ENCODE measurements at regions not wholly inside any gene's neighbourhood (a gene's known extent, or its start where the extent isn't known, plus 50 kb on each side); places are given as distances from the start of the nearest gene placed in this dataset.

- WGBS, 2 donors (ENCODE audit: extremely low coverage in 2 of 2, insufficient read length in 2 of 2, insufficient replicate concordance in 1 of 2), result no CpG with 5 or more reads among the region's 2 CpGs
Observed at GRCh38 chr6:135779213-135779612, 72.3 kb upstream of the PDE7B start.

GRCh38 chr6:135780326-135780725 lies 71.2 kb upstream of the PDE7B start:
- no peak overlapping the region for H3K14ac ChIP-seq (ENCODE audit: low read length)
- no peak overlapping the region for H2AFZ ChIP-seq (ENCODE audit: low read length)
- no peak overlapping the region for H2BK12ac ChIP-seq (ENCODE audit: low read length)
- H2BK5ac ChIP-seq (ENCODE audit: low read length), result no peak overlapping the region
- H3K4ac ChIP-seq (ENCODE audit: low read length), result no peak overlapping the region
- no peaks in the 10 kb centered on the region for H3K79me1 ChIP-seq (ENCODE audit: low read depth, low read length)
- no peaks in the 10 kb centered on the region for H3K27me3 ChIP-seq (ENCODE audit: control insufficient read depth in 3 of 3, insufficient read depth in 3 of 3, low read depth in 1 of 3, low read length in 3 of 3)
- no peaks in the 10 kb centered on the region for H3K4me1 ChIP-seq (ENCODE audit: control insufficient read depth in 2 of 2, insufficient read depth in 1 of 2, low read depth in 1 of 2, low read length in 2 of 2)
- no peaks in the 10 kb centered on the region for H3K36me3 ChIP-seq (replicated peaks in 1 of 2; ENCODE audit: control insufficient read depth in 2 of 2, insufficient read depth in 2 of 2, low read length in 2 of 2)
- no peak overlapping the region for H2AK5ac ChIP-seq (ENCODE audit: low read depth, low read length)
- H3K9me3 ChIP-seq (replicated peaks in 1 of 2; ENCODE audit: control insufficient read depth in 2 of 2, insufficient read depth in 1 of 2, low read depth in 1 of 2, low read length in 2 of 2), result no peaks in the 10 kb centered on the region
- no peak overlapping the region for H2BK120ac ChIP-seq (ENCODE audit: low read depth, low read length)
- no peak overlapping the region for H4K91ac ChIP-seq (ENCODE audit: low read depth, low read length, poor library complexity)
- H3K23ac ChIP-seq (ENCODE audit: low read depth, low read length, poor library complexity), result no peak overlapping the region
- no peak overlapping the region for H3K9ac ChIP-seq (ENCODE audit: low read depth, low read length, poor library complexity)
- no peak overlapping the region for H3K18ac ChIP-seq (ENCODE audit: low read length)
- H4K8ac ChIP-seq (ENCODE audit: low read depth, low read length), result no peak overlapping the region
- H3K4me2 ChIP-seq (ENCODE audit: insufficient read depth, low read length, poor library complexity, severe bottlenecking), result no peak overlapping the region
- H3K4me3 ChIP-seq (ENCODE audit: low read length in 2 of 2), result no peak overlapping the region
- H3K27ac ChIP-seq (replicated peaks; ENCODE audit: low read length), result no peak overlapping the region
- H2BK15ac ChIP-seq (ENCODE audit: low read length), result no peak overlapping the region
- WGBS, 2 donors (ENCODE audit: extremely low coverage in 2 of 2, insufficient read length in 2 of 2, insufficient replicate concordance in 1 of 2), result no CpG with 5 or more reads among the region's 1 CpG
- DNase-seq (ENCODE audit: low spot score), result no peak

More at GRCh38 chr6:135779213-135779612, 72.3 kb upstream of the PDE7B start:
- no peaks in the 10 kb centered on the region for H3K79me1 ChIP-seq (ENCODE audit: low read depth, low read length)
- H3K4me2 ChIP-seq (ENCODE audit: insufficient read depth, low read length, poor library complexity, severe bottlenecking), result no peak overlapping the region
- H2BK15ac ChIP-seq (ENCODE audit: low read length), result no peak overlapping the region
- H3K27ac ChIP-seq (replicated peaks; ENCODE audit: low read length), result no peak overlapping the region
- no peak overlapping the region for H3K23ac ChIP-seq (ENCODE audit: low read depth, low read length, poor library complexity)
- H4K8ac ChIP-seq (ENCODE audit: low read depth, low read length), result no peak overlapping the region
- H3K9me3 ChIP-seq (replicated peaks in 1 of 2; ENCODE audit: control insufficient read depth in 2 of 2, insufficient read depth in 1 of 2, low read depth in 1 of 2, low read length in 2 of 2), result no peaks in the 10 kb centered on the region
- no peak overlapping the region for H3K14ac ChIP-seq (ENCODE audit: low read length)
- H2AFZ ChIP-seq (ENCODE audit: low read length), result no peak overlapping the region
- H3K27me3 ChIP-seq (ENCODE audit: control insufficient read depth in 3 of 3, insufficient read depth in 3 of 3, low read depth in 1 of 3, low read length in 3 of 3), result no peaks in the 10 kb centered on the region
- H4K91ac ChIP-seq (ENCODE audit: low read depth, low read length, poor library complexity), result no peak overlapping the region
- no peaks in the 10 kb centered on the region for H3K4me1 ChIP-seq (ENCODE audit: control insufficient read depth in 2 of 2, insufficient read depth in 1 of 2, low read depth in 1 of 2, low read length in 2 of 2)
- no peak overlapping the region for H2AK5ac ChIP-seq (ENCODE audit: low read depth, low read length)
- no peak overlapping the region for H3K4me3 ChIP-seq (ENCODE audit: low read length in 2 of 2)
- no peak overlapping the region for H2BK120ac ChIP-seq (ENCODE audit: low read depth, low read length)
- no peak overlapping the region for H3K4ac ChIP-seq (ENCODE audit: low read length)
- no peaks in the 10 kb centered on the region for H3K36me3 ChIP-seq (replicated peaks in 1 of 2; ENCODE audit: control insufficient read depth in 2 of 2, insufficient read depth in 2 of 2, low read length in 2 of 2)
- H2BK12ac ChIP-seq (ENCODE audit: low read length), result no peak overlapping the region
- no peak overlapping the region for H3K18ac ChIP-seq (ENCODE audit: low read length)
- H3K9ac ChIP-seq (ENCODE audit: low read depth, low read length, poor library complexity), result no peak overlapping the region
- DNase-seq (ENCODE audit: low spot score), result no peak
- no peak overlapping the region for H2BK5ac ChIP-seq (ENCODE audit: low read length)

GRCh38 chr6:135782546-135782945 lies 69.0 kb upstream of the PDE7B start:
- H3K23ac ChIP-seq (ENCODE audit: low read depth, low read length, poor library complexity), result no peak overlapping the region
- no peak overlapping the region for H4K8ac ChIP-seq (ENCODE audit: low read depth, low read length)
- no peak overlapping the region for H2BK5ac ChIP-seq (ENCODE audit: low read length)
- H3K4ac ChIP-seq (ENCODE audit: low read length), result no peak overlapping the region
- DNase-seq (ENCODE audit: low spot score), result no peak
- H2BK12ac ChIP-seq (ENCODE audit: low read length), result no peak overlapping the region
- no peaks in the 10 kb centered on the region for H3K36me3 ChIP-seq (replicated peaks in 1 of 2; ENCODE audit: control insufficient read depth in 2 of 2, insufficient read depth in 2 of 2, low read length in 2 of 2)
- H3K18ac ChIP-seq (ENCODE audit: low read length), result no peak overlapping the region
- no peaks in the 10 kb centered on the region for H3K9me3 ChIP-seq (replicated peaks in 1 of 2; ENCODE audit: control insufficient read depth in 2 of 2, insufficient read depth in 1 of 2, low read depth in 1 of 2, low read length in 2 of 2)
- no CpG with 5 or more reads among the region's 2 CpGs for WGBS, 2 donors (ENCODE audit: extremely low coverage in 2 of 2, insufficient read length in 2 of 2, insufficient replicate concordance in 1 of 2)
- no peak overlapping the region for H3K9ac ChIP-seq (ENCODE audit: low read depth, low read length, poor library complexity)
- no peaks in the 10 kb centered on the region for H3K79me1 ChIP-seq (ENCODE audit: low read depth, low read length)
- no peak overlapping the region for H3K14ac ChIP-seq (ENCODE audit: low read length)
- no peaks in the 10 kb centered on the region for H3K27me3 ChIP-seq (ENCODE audit: control insufficient read depth in 3 of 3, insufficient read depth in 3 of 3, low read depth in 1 of 3, low read length in 3 of 3)
- no peak overlapping the region for H2AK5ac ChIP-seq (ENCODE audit: low read depth, low read length)
- H2BK120ac ChIP-seq (ENCODE audit: low read depth, low read length), result no peak overlapping the region
- H2AFZ ChIP-seq (ENCODE audit: low read length), result no peak overlapping the region
- H3K27ac ChIP-seq (replicated peaks; ENCODE audit: low read length), result no peak overlapping the region
- no peak overlapping the region for H4K91ac ChIP-seq (ENCODE audit: low read depth, low read length, poor library complexity)
- H3K4me3 ChIP-seq (ENCODE audit: low read length in 2 of 2), result no peak overlapping the region
- no peak overlapping the region for H3K4me2 ChIP-seq (ENCODE audit: insufficient read depth, low read length, poor library complexity, severe bottlenecking)
- no peaks in the 10 kb centered on the region for H3K4me1 ChIP-seq (ENCODE audit: control insufficient read depth in 2 of 2, insufficient read depth in 1 of 2, low read depth in 1 of 2, low read length in 2 of 2)
- no peak overlapping the region for H2BK15ac ChIP-seq (ENCODE audit: low read length)

- WGBS, 2 donors (ENCODE audit: extremely low coverage in 2 of 2, insufficient read length in 2 of 2, insufficient replicate concordance in 1 of 2), result no CpG with 5 or more reads among the region's 2 CpGs
- H2BK120ac ChIP-seq (ENCODE audit: low read depth, low read length), result no peak overlapping the region
- H2BK15ac ChIP-seq (ENCODE audit: low read length), result no peak overlapping the region
- H3K4me1 ChIP-seq (ENCODE audit: control insufficient read depth in 2 of 2, insufficient read depth in 1 of 2, low read depth in 1 of 2, low read length in 2 of 2), result no peaks in the 10 kb centered on the region
- no peak overlapping the region for H2AK5ac ChIP-seq (ENCODE audit: low read depth, low read length)
- no peaks in the 10 kb centered on the region for H3K9me3 ChIP-seq (replicated peaks in 1 of 2; ENCODE audit: control insufficient read depth in 2 of 2, insufficient read depth in 1 of 2, low read depth in 1 of 2, low read length in 2 of 2)
- no peak overlapping the region for H3K14ac ChIP-seq (ENCODE audit: low read length)
- H3K4me2 ChIP-seq (ENCODE audit: insufficient read depth, low read length, poor library complexity, severe bottlenecking), result no peak overlapping the region
- no peak overlapping the region for H2BK12ac ChIP-seq (ENCODE audit: low read length)
- H3K9ac ChIP-seq (ENCODE audit: low read depth, low read length, poor library complexity), result no peak overlapping the region
- no peak overlapping the region for H4K8ac ChIP-seq (ENCODE audit: low read depth, low read length)
- no peak overlapping the region for H2BK5ac ChIP-seq (ENCODE audit: low read length)
- H3K27ac ChIP-seq (replicated peaks; ENCODE audit: low read length), result no peak overlapping the region
- H3K18ac ChIP-seq (ENCODE audit: low read length), result no peak overlapping the region
- no peaks in the 10 kb centered on the region for H3K79me1 ChIP-seq (ENCODE audit: low read depth, low read length)
- no peaks in the 10 kb centered on the region for H3K36me3 ChIP-seq (replicated peaks in 1 of 2; ENCODE audit: control insufficient read depth in 2 of 2, insufficient read depth in 2 of 2, low read length in 2 of 2)
- no peak overlapping the region for H3K4me3 ChIP-seq (ENCODE audit: low read length in 2 of 2)
- no peak overlapping the region for H2AFZ ChIP-seq (ENCODE audit: low read length)
- H3K23ac ChIP-seq (ENCODE audit: low read depth, low read length, poor library complexity), result no peak overlapping the region
- no peaks in the 10 kb centered on the region for H3K27me3 ChIP-seq (ENCODE audit: control insufficient read depth in 3 of 3, insufficient read depth in 3 of 3, low read depth in 1 of 3, low read length in 3 of 3)
- no peak overlapping the region for H4K91ac ChIP-seq (ENCODE audit: low read depth, low read length, poor library complexity)
- no peak for DNase-seq (ENCODE audit: low spot score)
- H3K4ac ChIP-seq (ENCODE audit: low read length), result no peak overlapping the region
Observed at GRCh38 chr6:135784507-135784906, 67.0 kb upstream of the PDE7B start.
